NB4 (cell line): ENCODE measurements at regions not wholly inside any gene's neighbourhood (a gene's known extent, or its start where the extent isn't known, plus 50 kb on each side); places are given as distances from the start of the nearest gene placed in this dataset.

Source experiments
- DNase-seq: peaks from one replicate; pipeline ENCODE4 v3.0.0; 2010; ENCODE audit warnings: low read depth
- H3K4me3 ChIP-seq: one replicate; pipeline ENCODE4 v1.5.1; 2011; ENCODE audit warnings: mild to moderate bottlenecking, low read depth, low read length, moderate library complexity
- CTCF ChIP-seq: IDR thresholded peaks from one replicate; pipeline ENCODE4 v1.5.1; 2012; ENCODE audit warnings: low read depth, low read length
- MAX ChIP-seq: IDR thresholded peaks from 2 replicates; pipeline ENCODE4 v1.6.1; 2011; ENCODE audit warnings: low read depth, low read length
- MYC ChIP-seq: IDR thresholded peaks from 2 replicates; pipeline ENCODE4 v1.6.1; 2011; ENCODE audit warnings: low read depth, low read length
- POLR2A ChIP-seq: IDR thresholded peaks from 2 replicates; pipeline ENCODE4 v1.6.1; 2011; ENCODE audit warnings: mild to moderate bottlenecking; ENCODE audit not compliant: insufficient read length; ENCODE audit errors: extremely low read depth

GRCh38 chr11:110802162-110802561 is 89.9 kb upstream of the ARHGAP20 start:
- no peak for DNase-seq
- no peak for TF ChIP-seq CTCF
- no peak for TF ChIP-seq MYC
- TF ChIP-seq MAX = no peak
- no peak for TF ChIP-seq POLR2A
- no peak overlapping the region for H3K4me3 ChIP-seq

GRCh38 chr11:110801328-110801727 is 89.1 kb upstream of the ARHGAP20 start:
- H3K4me3 ChIP-seq = no peak overlapping the region
- no peak for DNase-seq
- TF ChIP-seq MYC (no peak), MAX (no peak), CTCF (no peak), POLR2A (no peak)

- no peak for TF ChIP-seq POLR2A
- TF ChIP-seq CTCF = no peak
- no peak for TF ChIP-seq MYC
- TF ChIP-seq MAX = no peak
- H3K4me3 ChIP-seq = no peak overlapping the region
- no peak for DNase-seq
Measured at GRCh38 chr11:110798201-110798900, 86.1 kb upstream of the ARHGAP20 start.

GRCh38 chr11:110797453-110797852 is 85.2 kb upstream of the ARHGAP20 start:
- peak; percentile 32 for DNase-seq
- H3K4me3 ChIP-seq = no peak overlapping the region
- TF ChIP-seq MYC (no peak), CTCF (no peak), MAX (no peak), POLR2A (no peak)

- DNase-seq = no peak
- H3K4me3 ChIP-seq = no peak overlapping the region
- TF ChIP-seq CTCF (no peak), POLR2A (no peak), MYC (no peak), MAX (no peak)
Measured at GRCh38 chr11:110795112-110795624, 82.9 kb upstream of the ARHGAP20 start.
